ENCODE measurements at regions not wholly inside any gene's neighbourhood (a gene's known extent, or its start where the extent isn't known, plus 50 kb on each side); places are given as distances from the start of the nearest gene placed in this dataset.

- no peak for TF ChIP-seq JUND (IDR thresholded peaks at IDR 0.05; ENCODE audit: low read depth)
- in situ Hi-C loops (cut with HindIII; ENCODE audit: low pct_unique_long_range_greater_than_20kb, low sequenced_read_pairs): no loop called here
Measured at GRCh38 chr16:17568239-17568638, 97.5 kb upstream of the XYLT1 start.

DNA sequence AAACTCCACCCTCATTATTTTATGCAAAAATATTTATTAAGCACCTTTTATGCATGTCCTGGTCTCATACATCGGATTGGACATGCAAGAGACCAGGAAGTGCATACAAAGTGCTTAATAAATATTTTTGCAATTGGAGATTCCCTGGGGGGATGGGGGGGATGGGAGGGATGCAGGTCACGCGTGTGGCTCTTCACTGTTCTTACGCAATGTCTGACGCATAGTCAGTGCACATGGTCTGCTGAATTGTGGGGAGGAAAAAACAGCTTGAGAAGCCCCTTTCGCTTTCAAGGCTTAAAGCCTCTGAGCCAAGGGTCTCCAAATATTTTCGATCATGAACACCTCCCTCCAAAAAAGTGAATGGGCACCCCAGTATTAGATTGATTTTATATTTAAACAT lies 96.7 kb upstream of the XYLT1 start:
- in situ Hi-C loops (cut with HindIII; ENCODE audit: low pct_unique_long_range_greater_than_20kb, low sequenced_read_pairs): no loop called here
- no peak for DNase-seq (ENCODE audit: low read depth in 1 of 2, low spot score in 1 of 2)
- no peak for TF ChIP-seq JUND (IDR thresholded peaks at IDR 0.05; ENCODE audit: low read depth)

More at GRCh38 chr16:17568239-17568638, 97.5 kb upstream of the XYLT1 start:
- no peak for DNase-seq (ENCODE audit: low read depth in 1 of 2, low spot score in 1 of 2)

DNA sequence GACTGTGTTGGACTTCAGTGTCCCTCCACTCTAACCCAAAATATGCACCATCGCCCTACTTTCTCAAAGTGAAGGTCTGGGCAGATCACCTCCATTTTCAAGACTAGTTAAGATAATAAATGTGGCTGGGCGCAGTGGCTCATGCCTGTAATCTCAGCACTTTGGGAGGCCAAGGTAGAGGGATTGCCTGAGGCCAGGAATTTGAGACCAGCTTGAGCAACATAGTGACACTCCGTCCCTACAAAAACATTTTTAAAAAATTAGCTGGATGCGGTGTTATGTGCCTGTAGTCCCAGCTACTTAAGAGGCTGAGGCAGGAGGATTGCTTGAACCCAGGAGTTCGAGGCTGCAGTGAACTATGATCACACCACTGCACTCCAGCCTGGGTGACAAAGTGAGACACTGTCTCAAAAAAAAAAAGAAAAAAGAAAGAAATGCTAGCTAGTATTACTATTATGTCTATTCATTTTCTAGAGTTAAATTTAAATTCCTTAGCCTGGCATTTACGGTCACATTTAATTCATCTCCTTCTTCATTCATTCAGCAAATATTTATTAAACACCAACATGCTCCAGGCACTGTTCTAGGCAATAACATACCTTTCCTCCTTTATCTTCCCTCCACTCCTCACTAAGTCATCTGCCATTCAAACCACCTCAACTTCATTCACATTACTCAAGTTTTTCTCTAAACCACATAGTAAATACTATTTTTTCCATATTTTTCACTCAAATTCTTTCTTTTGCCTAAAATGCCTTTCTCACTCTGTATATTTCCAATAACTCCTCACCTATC lies 96.1 kb upstream of the XYLT1 start:
- in situ Hi-C loops (cut with HindIII; ENCODE audit: low pct_unique_long_range_greater_than_20kb, low sequenced_read_pairs): no loop called here

DNA sequence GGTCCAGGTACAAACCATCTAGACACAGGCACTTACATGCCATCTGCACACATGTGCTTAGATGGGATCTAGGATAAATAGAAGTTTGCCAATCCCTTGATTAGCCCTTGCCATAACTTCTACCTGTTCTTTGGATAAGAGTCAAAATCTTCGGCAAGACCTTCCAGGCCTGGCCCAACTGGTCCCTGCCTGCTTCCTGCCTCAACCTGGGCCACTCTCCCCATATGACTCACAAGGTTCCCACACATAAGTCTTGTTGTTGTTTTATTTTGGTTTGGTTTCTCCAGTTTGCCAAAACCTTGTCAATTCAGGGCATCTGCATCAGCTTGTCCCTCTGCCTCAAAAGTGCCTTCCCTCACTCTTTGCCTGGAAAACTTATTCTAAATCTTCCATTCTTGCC lies 95.3 kb upstream of the XYLT1 start:
- in situ Hi-C loops (cut with HindIII; ENCODE audit: low pct_unique_long_range_greater_than_20kb, low sequenced_read_pairs): no loop called here
- DNase-seq (ENCODE audit: low read depth in 1 of 2, low spot score in 1 of 2): no peak
- no peak for TF ChIP-seq JUND (IDR thresholded peaks at IDR 0.05; ENCODE audit: low read depth)

More for the DNA sequence above, 96.1 kb upstream of the XYLT1 start:
- DNase-seq (ENCODE audit: low read depth in 1 of 2, low spot score in 1 of 2): no peak
- TF ChIP-seq JUND (IDR thresholded peaks at IDR 0.05; ENCODE audit: low read depth): no peak

GRCh38 chr16:17565605-17566004 lies 94.8 kb upstream of the XYLT1 start:
- TF ChIP-seq JUND (IDR thresholded peaks at IDR 0.05; ENCODE audit: low read depth): no peak
- no peak for DNase-seq (ENCODE audit: low read depth in 1 of 2, low spot score in 1 of 2)
- in situ Hi-C loops (cut with HindIII; ENCODE audit: low pct_unique_long_range_greater_than_20kb, low sequenced_read_pairs): no loop called here

GRCh38 chr16:17564856-17565255 lies 94.1 kb upstream of the XYLT1 start:
- TF ChIP-seq JUND (IDR thresholded peaks at IDR 0.05; ENCODE audit: low read depth): no peak
- no peak for DNase-seq (ENCODE audit: low read depth in 1 of 2, low spot score in 1 of 2)
- in situ Hi-C loops (cut with HindIII; ENCODE audit: low pct_unique_long_range_greater_than_20kb, low sequenced_read_pairs): no loop called here

- TF ChIP-seq JUND (IDR thresholded peaks at IDR 0.05; ENCODE audit: low read depth): no peak
- DNase-seq (ENCODE audit: low read depth in 1 of 2, low spot score in 1 of 2): no peak
- in situ Hi-C loops (cut with HindIII; ENCODE audit: low pct_unique_long_range_greater_than_20kb, low sequenced_read_pairs): no loop called here
Measured at GRCh38 chr16:17563323-17564091, 92.7 kb upstream of the XYLT1 start.

- no peak for DNase-seq (ENCODE audit: low read depth in 1 of 2, low spot score in 1 of 2)
- in situ Hi-C loops (cut with HindIII; ENCODE audit: low pct_unique_long_range_greater_than_20kb, low sequenced_read_pairs): no loop called here
- no peak for TF ChIP-seq JUND (IDR thresholded peaks at IDR 0.05; ENCODE audit: low read depth)
Measured at GRCh38 chr16:17561056-17561455, 90.3 kb upstream of the XYLT1 start.

- in situ Hi-C loops (cut with HindIII; ENCODE audit: low pct_unique_long_range_greater_than_20kb, low sequenced_read_pairs): no loop called here
- TF ChIP-seq JUND (IDR thresholded peaks at IDR 0.05; ENCODE audit: low read depth): no peak
- DNase-seq (ENCODE audit: low read depth in 1 of 2, low spot score in 1 of 2): no peak
Measured at GRCh38 chr16:17560548-17560947, 89.8 kb upstream of the XYLT1 start.

DNA sequence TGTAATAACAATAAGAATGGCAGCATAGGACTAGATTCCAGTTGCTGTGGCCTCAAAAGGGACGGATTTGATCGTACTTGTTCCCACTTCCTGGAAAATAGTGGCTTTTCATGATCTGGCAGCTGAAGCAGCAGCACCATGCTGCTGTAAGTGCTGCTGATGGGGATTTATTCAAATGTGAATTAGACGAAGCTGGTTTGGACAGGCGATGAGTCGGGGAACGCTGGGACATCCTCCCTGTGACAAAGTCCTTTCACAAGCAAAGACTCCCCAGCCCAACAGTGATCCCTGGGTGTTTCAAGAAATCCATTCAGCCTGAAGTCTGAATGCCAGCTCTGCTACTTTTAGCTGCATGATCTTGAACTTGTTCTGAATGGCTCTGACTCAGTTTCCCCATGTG lies 88.6 kb upstream of the XYLT1 start:
- TF ChIP-seq JUND (IDR thresholded peaks at IDR 0.05; ENCODE audit: low read depth): no peak
- in situ Hi-C loops (cut with HindIII; ENCODE audit: low pct_unique_long_range_greater_than_20kb, low sequenced_read_pairs): no loop called here

DNA sequence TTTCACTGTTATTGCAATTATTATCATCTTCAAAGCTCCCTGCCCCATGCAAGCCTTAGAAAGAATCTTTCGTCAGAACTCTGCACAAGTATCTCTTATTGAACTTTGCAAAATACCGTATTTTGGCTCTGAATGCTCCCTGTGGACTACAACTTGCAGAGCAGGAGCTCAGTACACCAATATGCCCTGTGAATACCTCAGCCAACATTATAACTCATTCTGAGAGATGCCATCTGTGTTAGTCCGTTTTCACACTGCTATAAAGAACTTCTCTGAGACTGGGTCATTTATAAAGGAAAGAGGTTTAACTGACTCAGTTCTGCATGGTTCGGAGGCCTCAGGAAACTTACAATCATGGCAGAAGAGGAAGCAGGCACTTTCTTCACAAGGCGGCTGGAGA lies 87.2 kb upstream of the XYLT1 start:
- DNase-seq (ENCODE audit: low read depth in 1 of 2, low spot score in 1 of 2): no peak
- no peak for TF ChIP-seq JUND (IDR thresholded peaks at IDR 0.05; ENCODE audit: low read depth)
- in situ Hi-C loops (cut with HindIII; ENCODE audit: low pct_unique_long_range_greater_than_20kb, low sequenced_read_pairs): no loop called here

More for the DNA sequence above, 88.6 kb upstream of the XYLT1 start:
- DNase-seq (ENCODE audit: low read depth in 1 of 2, low spot score in 1 of 2): no peak

DNA sequence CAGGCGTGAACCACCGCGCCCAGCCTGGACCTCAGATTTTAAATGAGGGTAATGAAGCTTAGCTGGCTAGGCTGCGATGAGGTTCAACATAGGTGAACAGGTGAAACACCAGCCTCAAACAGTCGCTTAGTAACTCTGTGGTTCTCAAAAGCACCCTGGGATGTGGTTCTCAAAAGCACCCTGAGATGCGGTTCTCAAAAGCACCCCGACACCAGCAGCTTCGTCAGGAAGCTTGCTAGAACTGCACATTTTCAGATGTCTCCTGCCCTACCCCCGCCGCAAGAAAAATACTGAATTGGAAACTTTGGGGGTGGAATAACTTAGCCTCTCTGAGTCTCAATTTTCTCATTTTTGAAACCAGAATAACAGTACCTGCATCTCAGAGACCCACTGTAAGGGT lies 86.7 kb upstream of the XYLT1 start:
- TF ChIP-seq JUND (IDR thresholded peaks at IDR 0.05; ENCODE audit: low read depth): no peak
- no peak for DNase-seq (ENCODE audit: low read depth in 1 of 2, low spot score in 1 of 2)

More for the DNA sequence above, 86.7 kb upstream of the XYLT1 start:
- in situ Hi-C loops (cut with HindIII; ENCODE audit: low pct_unique_long_range_greater_than_20kb, low sequenced_read_pairs): no loop called here
